Liver (tissue), 8 donors: ENCODE measurements at regions not wholly inside any gene's neighbourhood (a gene's known extent, or its start where the extent isn't known, plus 50 kb on each side); places are given as distances from the start of the nearest gene placed in this dataset.

Experiments
- DNase-seq: peaks from one replicate; pipeline ENCODE4 v3.0.0-alpha.2; 2017; ENCODE audit warnings: low spot score
- H3K27ac ChIP-seq, 2 donors: one replicate each; pipeline ENCODE4 v1.7.0; 2013; ENCODE audit warnings: inconsistent platforms in 2 of 2, low read length in 2 of 2, control low read depth in 1 of 2, low read depth in 1 of 2, mild to moderate bottlenecking in 1 of 2
- H3K27me3 ChIP-seq, 4 donors: one replicate each; pipeline versions ENCODE4 v1.6.1 to v1.7.0; 2013; ENCODE audit warnings: low read length in 3 of 4, inconsistent platforms in 1 of 4, mild to moderate bottlenecking in 1 of 4, moderate library complexity in 1 of 4; ENCODE audit not compliant: control insufficient read depth in 4 of 4, insufficient read depth in 4 of 4
- H3K36me3 ChIP-seq, 4 donors: one replicate each; pipeline versions ENCODE4 v1.6.1 to v1.7.0; 2013; ENCODE audit warnings: low read length in 3 of 4, mild to moderate bottlenecking in 3 of 4, low read depth in 1 of 4, moderate library complexity in 1 of 4; ENCODE audit not compliant: control insufficient read depth in 4 of 4, insufficient read depth in 3 of 4
- H3K4me1 ChIP-seq, 4 donors: one replicate each; pipeline versions ENCODE4 v1.6.1 to v1.7.0; 2013; ENCODE audit warnings: low read length in 3 of 4, mild to moderate bottlenecking in 3 of 4, moderate library complexity in 1 of 4; ENCODE audit not compliant: control insufficient read depth in 4 of 4, insufficient read depth in 4 of 4
- H3K4me3 ChIP-seq, 3 donors: one replicate each; pipeline versions ENCODE4 v1.6.1 to v1.7.0; 2013; ENCODE audit warnings: low read length in 3 of 3, control low read depth in 1 of 3, low read depth in 1 of 3, mild to moderate bottlenecking in 1 of 3
- H3K9ac ChIP-seq, 2 donors: one replicate each; pipeline ENCODE4 v1.7.0; 2013; ENCODE audit warnings: low read length in 2 of 2, mild to moderate bottlenecking in 2 of 2, moderate library complexity in 2 of 2, control low read depth in 1 of 2, low read depth in 1 of 2
- H3K9me3 ChIP-seq, 4 donors: one replicate each; pipeline versions ENCODE4 v1.6.1 to v1.7.0; 2013; ENCODE audit warnings: low read length in 3 of 4; ENCODE audit not compliant: control insufficient read depth in 4 of 4
- ATF3 ChIP-seq: IDR thresholded peaks from 2 replicates; pipeline ENCODE4 v1.6.1; 2016; ENCODE audit warnings: antibody characterized with exemption
- CTCF ChIP-seq: fragments of 150-350 bp; IDR thresholded peaks from 2 replicates; pipeline ENCODE4 v1.5.1; 2017; ENCODE audit warnings: improper control_type of control experiment, low read depth, low read length; ENCODE audit not compliant: missing input control
- EGR1 ChIP-seq, 2 donors: IDR thresholded peaks; 2 replicates each; pipeline ENCODE4 v1.6.1; 2016 to 2018; ENCODE audit warnings: antibody characterized with exemption in 2 of 2, low read depth in 2 of 2
- FOXA1 ChIP-seq: IDR thresholded peaks from 2 replicates; pipeline ENCODE4 v1.6.1; 2016; ENCODE audit warnings: antibody characterized with exemption
- FOXA2 ChIP-seq: IDR thresholded peaks from 2 replicates; pipeline ENCODE4 v1.6.1; 2016; ENCODE audit warnings: antibody characterized with exemption
- GABPA ChIP-seq, 2 donors: IDR thresholded peaks in 1 of 2; conservative IDR thresholded peaks in 1 of 2; 2 replicates each; pipeline ENCODE4 v1.6.1; 2016; ENCODE audit warnings: antibody characterized with exemption in 2 of 2, mild to moderate bottlenecking in 1 of 2, moderate library complexity in 1 of 2
- HNF4A ChIP-seq, 2 donors: conservative IDR thresholded peaks; 2 replicates each; pipeline ENCODE4 v1.6.1; 2016; ENCODE audit warnings: antibody characterized with exemption in 2 of 2, mild to moderate bottlenecking in 2 of 2
- HNF4G ChIP-seq: IDR thresholded peaks from 2 replicates; pipeline ENCODE4 v1.6.1; 2016; ENCODE audit warnings: antibody characterized with exemption
- JUND ChIP-seq, 2 donors: IDR thresholded peaks; 2 replicates each; pipeline ENCODE4 v1.6.1; 2016; ENCODE audit warnings: antibody characterized with exemption in 2 of 2
- MAX ChIP-seq: IDR thresholded peaks from 2 replicates; pipeline ENCODE4 v1.6.1; 2016; ENCODE audit warnings: antibody characterized with exemption
- NR2F2 ChIP-seq: IDR thresholded peaks from 2 replicates; pipeline ENCODE4 v1.6.1; 2016; ENCODE audit warnings: antibody characterized with exemption
- RAD21 ChIP-seq, 2 donors: IDR thresholded peaks; 2 replicates each; pipeline ENCODE4 v1.6.1; 2016; ENCODE audit warnings: antibody characterized with exemption in 2 of 2, mild to moderate bottlenecking in 2 of 2
- RXRA ChIP-seq, 2 donors: IDR thresholded peaks; 2 replicates each; pipeline ENCODE4 v1.6.1; 2017 to 2018; ENCODE audit warnings: antibody characterized with exemption in 2 of 2, mild to moderate bottlenecking in 1 of 2
- SP1 ChIP-seq: IDR thresholded peaks from 2 replicates; pipeline ENCODE4 v1.6.1; 2018; ENCODE audit warnings: antibody characterized with exemption, mild to moderate bottlenecking
- TAF1 ChIP-seq: conservative IDR thresholded peaks from 2 replicates; pipeline ENCODE4 v1.6.1; 2016; ENCODE audit warnings: antibody characterized with exemption, mild to moderate bottlenecking
- YY1 ChIP-seq: IDR thresholded peaks from 2 replicates; pipeline ENCODE4 v1.6.1; 2016; ENCODE audit warnings: antibody characterized with exemption, mild to moderate bottlenecking
- ZBTB33 ChIP-seq: IDR thresholded peaks from 2 replicates; pipeline ENCODE4 v1.6.1; 2016; ENCODE audit warnings: antibody characterized with exemption
- WGBS: extraction: QIAGEN DNeasy Blood & Tissue Kit; methylation state at CpG from one replicate; pipeline ENCODE4 v1.1.7; 2013; 5-methylcytosine and 5-hydroxymethylcytosine counted together
- donor health status: healthy.
- donor health status: healthy.
- donor health status: healthy.
- donor health status: healthy.
- donor health status: healthy.

- H3K4me1 ChIP-seq: no peaks in the 10 kb centered on the region
- no peak for TF ChIP-seq SP1
- TF ChIP-seq EGR1 (IDR thresholded peaks at IDR 0.05; ENCODE audit: low read depth in 2 of 2): no peak
- no peak for TF ChIP-seq HNF4A (conservative IDR thresholded peaks at IDR 0.05)
- no peak for TF ChIP-seq ZBTB33
- no peak for TF ChIP-seq MAX
- no peak for TF ChIP-seq RAD21 (IDR thresholded peaks at IDR 0.05)
- TF ChIP-seq RXRA (IDR thresholded peaks at IDR 0.05): no peak
- no peak for TF ChIP-seq JUND (IDR thresholded peaks at IDR 0.05)
- no peak for TF ChIP-seq CTCF
- TF ChIP-seq FOXA2: no peak
- TF ChIP-seq YY1: no peak
- no peak for TF ChIP-seq ATF3
- 88% methylated on average over 2 of the region's 2 CpGs for WGBS
Measured at GRCh38 chr18:56142001-56142400, 496.4 kb downstream of the TXNL1 start.

GRCh38 chr18:56139792-56140254, 498.6 kb downstream of the TXNL1 start:
- WGBS: 74% methylated on average over 8 of the region's 8 CpGs
- no peaks in the 10 kb centered on the region for H3K27me3 ChIP-seq
- H3K9me3 ChIP-seq: no peaks in the 10 kb centered on the region
- H3K36me3 ChIP-seq: no peaks in the 10 kb centered on the region
- H3K4me3 ChIP-seq: no peak overlapping the region
- TF ChIP-seq FOXA1: no peak
- TF ChIP-seq JUND (IDR thresholded peaks at IDR 0.05): no peak
- no peak for TF ChIP-seq YY1
- TF ChIP-seq SP1: peak; percentile 61
- no peak for TF ChIP-seq HNF4G
- peak; percentile 11 for TF ChIP-seq NR2F2
- no peak for TF ChIP-seq ATF3
- peak in 1 of 2 donors; percentile 8 for TF ChIP-seq RXRA (IDR thresholded peaks at IDR 0.05)
- no peak for TF ChIP-seq MAX
- no peak for TF ChIP-seq RAD21 (IDR thresholded peaks at IDR 0.05)
- TF ChIP-seq EGR1 (IDR thresholded peaks at IDR 0.05; ENCODE audit: low read depth in 2 of 2): no peak
- no peak for TF ChIP-seq ZBTB33
- TF ChIP-seq CTCF: no peak
- TF ChIP-seq TAF1: no peak
- TF ChIP-seq GABPA (IDR thresholded peaks at IDR 0.05 in 1 of 2, conservative IDR thresholded peaks at IDR 0.05 in 1 of 2): no peak
- TF ChIP-seq HNF4A (conservative IDR thresholded peaks at IDR 0.05): no peak
- no peak for DNase-seq
- no peaks in the 10 kb centered on the region for H3K4me1 ChIP-seq
- H3K27ac ChIP-seq: no peak overlapping the region
- no peak overlapping the region for H3K9ac ChIP-seq

More at GRCh38 chr18:56142001-56142400, 496.4 kb downstream of the TXNL1 start:
- no peaks in the 10 kb centered on the region for H3K9me3 ChIP-seq
- no peaks in the 10 kb centered on the region for H3K27me3 ChIP-seq
- no peak for DNase-seq
- no peak overlapping the region for H3K4me3 ChIP-seq
- H3K36me3 ChIP-seq: no peaks in the 10 kb centered on the region
- H3K9ac ChIP-seq: no peak overlapping the region
- no peak overlapping the region for H3K27ac ChIP-seq
